ENCODE measurements at regions not wholly inside any gene's neighbourhood (a gene's known extent, or its start where the extent isn't known, plus 50 kb on each side); places are given as distances from the start of the nearest gene placed in this dataset.

DNA sequence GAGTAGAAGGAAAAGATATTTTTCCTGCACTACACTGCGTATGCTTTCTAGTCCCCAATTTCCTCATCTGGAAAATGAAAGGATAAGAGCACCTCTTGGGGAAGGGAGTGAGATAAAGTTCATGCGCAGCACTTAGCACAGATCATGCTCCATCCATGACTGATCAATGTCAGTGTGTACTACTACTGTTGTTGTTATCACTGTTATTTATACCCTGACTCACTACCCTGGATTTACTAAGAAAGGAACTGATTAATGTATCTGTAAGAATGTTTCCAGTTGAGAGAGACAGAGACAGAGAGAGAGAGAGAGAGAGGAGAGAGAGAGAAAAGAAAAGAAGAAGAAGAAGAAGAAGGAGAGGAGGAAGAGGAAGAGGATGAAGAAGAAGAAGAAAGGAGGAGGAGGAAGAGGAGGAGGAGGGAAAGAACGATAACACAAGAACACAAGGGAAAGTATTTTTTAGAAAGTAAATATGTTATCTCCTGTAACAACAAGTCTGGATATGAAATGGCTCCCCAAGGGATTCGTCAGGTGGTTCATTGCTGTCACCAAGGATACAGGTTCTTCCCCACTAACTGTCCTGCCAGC is 212.2 kb upstream of the PROK2 start:
- TF ChIP-seq, protein P1, sequence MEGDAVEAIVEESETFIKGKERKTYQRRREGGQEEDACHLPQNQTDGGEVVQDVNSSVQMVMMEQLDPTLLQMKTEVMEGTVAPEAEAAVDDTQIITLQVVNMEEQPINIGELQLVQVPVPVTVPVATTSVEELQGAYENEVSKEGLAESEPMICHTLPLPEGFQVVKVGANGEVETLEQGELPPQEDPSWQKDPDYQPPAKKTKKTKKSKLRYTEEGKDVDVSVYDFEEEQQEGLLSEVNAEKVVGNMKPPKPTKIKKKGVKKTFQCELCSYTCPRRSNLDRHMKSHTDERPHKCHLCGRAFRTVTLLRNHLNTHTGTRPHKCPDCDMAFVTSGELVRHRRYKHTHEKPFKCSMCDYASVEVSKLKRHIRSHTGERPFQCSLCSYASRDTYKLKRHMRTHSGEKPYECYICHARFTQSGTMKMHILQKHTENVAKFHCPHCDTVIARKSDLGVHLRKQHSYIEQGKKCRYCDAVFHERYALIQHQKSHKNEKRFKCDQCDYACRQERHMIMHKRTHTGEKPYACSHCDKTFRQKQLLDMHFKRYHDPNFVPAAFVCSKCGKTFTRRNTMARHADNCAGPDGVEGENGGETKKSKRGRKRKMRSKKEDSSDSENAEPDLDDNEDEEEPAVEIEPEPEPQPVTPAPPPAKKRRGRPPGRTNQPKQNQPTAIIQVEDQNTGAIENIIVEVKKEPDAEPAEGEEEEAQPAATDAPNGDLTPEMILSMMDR (IDR thresholded peaks at IDR 0.05; ENCODE audit: low read depth, low read length): no peak
- TF ChIP-seq, protein P2, sequence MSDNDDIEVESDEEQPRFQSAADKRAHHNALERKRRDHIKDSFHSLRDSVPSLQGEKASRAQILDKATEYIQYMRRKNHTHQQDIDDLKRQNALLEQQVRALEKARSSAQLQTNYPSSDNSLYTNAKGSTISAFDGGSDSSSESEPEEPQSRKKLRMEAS (IDR thresholded peaks at IDR 0.05; ENCODE audit: low read depth, low read length): no peak
- TF ChIP-seq POLR2A (IDR thresholded peaks at IDR 0.05; ENCODE audit: extremely low read depth, insufficient read length) (no peak), MYC (IDR thresholded peaks at IDR 0.05; ENCODE audit: low read depth, low read length) (no peak)
